Glomerular visceral epithelial cell (primary cell): ENCODE measurements at regions not wholly inside any gene's neighbourhood (a gene's known extent, or its start where the extent isn't known, plus 50 kb on each side); places are given as distances from the start of the nearest gene placed in this dataset.
A peak's percentile ranks its signal among the peaks of the same experiment; 100 is the strongest.
"Not testable (repeated sequence)": the region's sequence is repeated elsewhere in the genome, so short reads cannot be mapped to it uniquely, and the experiment has no call there.

Source experiments
- DNase-seq: peaks from one replicate; pipeline ENCODE4 v3.0.0-alpha.2; 2016; ENCODE audit errors: extremely low spot score

GRCh38 chr2:234249034-234249735 is 198.7 kb downstream of the SPP2 start:
- no peak for DNase-seq

GRCh38 chr2:234248213-234248710 is 197.8 kb downstream of the SPP2 start:
- not testable (repeated sequence) for DNase-seq

- DNase-seq, result no peak
These were observed 197.1 kb downstream of the SPP2 start for GRCh38 chr2:234247453-234248180.

- peak; percentile 98 for DNase-seq
These were observed 195.4 kb downstream of the SPP2 start for GRCh38 chr2:234245945-234246344.

GRCh38 chr2:234243871-234244565 is 193.5 kb downstream of the SPP2 start:
- DNase-seq, result peak; percentile 61

GRCh38 chr2:234242459-234242836 is 191.9 kb downstream of the SPP2 start:
- DNase-seq, result no peak

GRCh38 chr2:234241656-234242458 is 191.4 kb downstream of the SPP2 start:
- peak; percentile 100 for DNase-seq

GRCh38 chr2:234240917-234241316 is 190.4 kb downstream of the SPP2 start:
- DNase-seq, result peak; percentile 97

- DNase-seq, result no peak
These were observed 184.7 kb downstream of the SPP2 start for GRCh38 chr2:234235191-234235590.

GRCh38 chr2:234231460-234231859 is 181.0 kb downstream of the SPP2 start:
- no peak for DNase-seq

- peak; percentile 36 for DNase-seq
These were observed 168.5 kb downstream of the SPP2 start for GRCh38 chr2:234219046-234219310.

- DNase-seq, result peak; percentile 48
These were observed 168.0 kb downstream of the SPP2 start for GRCh38 chr2:234218266-234219045.

GRCh38 chr2:234212534-234212933 is 162.0 kb downstream of the SPP2 start:
- no peak for DNase-seq

- no peak for DNase-seq
These were observed 161.3 kb downstream of the SPP2 start for GRCh38 chr2:234211797-234212196.

GRCh38 chr2:234206738-234207137 is 156.2 kb downstream of the SPP2 start:
- no peak for DNase-seq

GRCh38 chr2:234204480-234204879 is 154.0 kb downstream of the SPP2 start:
- DNase-seq, result peak; percentile 45

GRCh38 chr2:234203135-234203984 is 152.9 kb downstream of the SPP2 start:
- DNase-seq, result peak; percentile 92

GRCh38 chr2:234202601-234203000 is 152.1 kb downstream of the SPP2 start:
- DNase-seq, result no peak

GRCh38 chr2:234199996-234200395 is 149.5 kb downstream of the SPP2 start:
- no peak for DNase-seq

GRCh38 chr2:234198976-234199375 is 148.5 kb downstream of the SPP2 start:
- no peak for DNase-seq
